ENCODE measurements at regions not wholly inside any gene's neighbourhood (a gene's known extent, or its start where the extent isn't known, plus 50 kb on each side); places are given as distances from the start of the nearest gene placed in this dataset.

- no peak for DNase-seq (ENCODE audit: low spot score)
Observed at GRCh38 chr7:84821671-84822534, 365.0 kb downstream of the SEMA3D start.

- DNase-seq (ENCODE audit: low spot score), result no peak
Observed at GRCh38 chr7:84820481-84820880, 366.4 kb downstream of the SEMA3D start.

DNA sequence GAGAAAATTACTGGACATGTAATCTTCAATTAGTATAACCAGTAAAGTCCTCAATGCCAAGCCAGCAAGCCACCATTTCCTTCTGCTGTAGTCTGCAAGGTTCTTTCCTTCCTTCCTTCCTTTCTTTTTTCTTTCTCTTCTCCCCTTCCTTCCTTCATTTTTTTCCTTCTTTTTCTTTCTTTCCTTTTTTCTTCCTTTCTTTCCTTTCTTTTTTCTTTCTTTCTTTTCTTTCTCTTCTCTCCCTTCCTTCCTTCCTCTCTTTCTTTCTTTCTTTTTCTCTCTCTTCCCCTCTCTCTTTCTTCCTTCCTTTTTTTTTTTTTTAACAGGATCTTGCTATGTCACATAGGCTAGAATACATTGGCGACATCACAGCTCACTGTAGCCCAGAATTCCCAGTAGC is 369.8 kb downstream of the SEMA3D start:
- DNase-seq (ENCODE audit: low spot score), result no peak

- no peak for DNase-seq (ENCODE audit: low spot score)
Observed at GRCh38 chr7:84813376-84813775, 373.5 kb downstream of the SEMA3D start.

DNA sequence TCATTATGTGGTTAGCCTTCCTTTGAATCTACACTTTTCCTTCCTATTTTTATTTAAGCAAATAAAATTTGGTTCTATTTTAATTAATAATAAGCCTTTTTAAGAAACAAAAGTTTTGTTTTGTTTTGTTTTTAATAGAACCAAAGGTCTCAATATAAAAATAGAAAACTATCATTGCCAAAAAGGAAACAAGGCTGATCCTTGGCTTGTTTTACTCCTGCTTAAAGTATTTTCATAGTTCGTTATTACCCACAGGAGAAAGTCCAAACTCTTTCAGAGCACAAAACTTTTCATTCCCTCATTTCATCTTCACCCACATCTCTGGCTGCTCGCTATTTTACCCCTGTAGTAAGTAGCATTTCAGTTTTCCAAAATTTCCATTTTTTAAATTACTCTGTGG is 374.8 kb downstream of the SEMA3D start:
- no peak for DNase-seq (ENCODE audit: low spot score)

DNA sequence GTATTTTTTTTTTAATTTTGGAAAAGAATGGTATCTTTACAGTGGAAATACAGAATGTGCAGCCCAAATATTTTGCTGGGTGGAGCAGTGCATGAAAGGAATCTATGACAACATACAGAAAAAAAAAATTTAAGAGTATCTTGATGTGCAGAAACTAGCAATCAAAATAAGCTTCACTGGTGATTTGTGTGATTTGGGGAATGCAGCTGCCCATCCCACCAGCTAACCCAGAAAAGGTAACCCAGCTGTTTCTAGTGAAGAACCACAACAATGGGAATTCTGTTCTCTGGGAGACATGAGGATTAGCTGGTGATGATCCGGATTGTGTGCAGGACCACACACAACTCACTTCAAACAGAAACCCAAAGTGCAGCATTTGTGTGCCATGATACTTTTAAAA is 375.5 kb downstream of the SEMA3D start:
- DNase-seq (ENCODE audit: low spot score), result no peak

DNA sequence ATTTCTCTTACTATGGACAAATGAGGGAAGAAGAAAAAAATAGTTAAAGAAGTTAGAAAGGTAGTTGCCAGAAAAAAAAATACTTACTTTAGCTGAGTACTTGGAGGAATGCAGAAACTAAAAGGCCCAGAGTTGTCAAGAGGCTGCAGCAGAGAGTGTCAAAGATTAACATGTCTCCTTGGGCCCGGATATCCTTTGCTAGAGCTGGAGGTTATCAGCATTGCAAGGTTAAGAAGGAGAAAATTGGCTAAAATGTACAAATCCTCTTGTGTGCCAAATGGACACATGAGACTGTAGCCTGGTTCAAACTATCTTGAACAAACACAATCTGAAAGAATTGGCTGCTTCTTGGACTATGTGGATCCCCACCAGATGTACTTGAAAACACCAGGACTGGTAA is 377.0 kb downstream of the SEMA3D start:
- DNase-seq (ENCODE audit: low spot score), result no peak

DNA sequence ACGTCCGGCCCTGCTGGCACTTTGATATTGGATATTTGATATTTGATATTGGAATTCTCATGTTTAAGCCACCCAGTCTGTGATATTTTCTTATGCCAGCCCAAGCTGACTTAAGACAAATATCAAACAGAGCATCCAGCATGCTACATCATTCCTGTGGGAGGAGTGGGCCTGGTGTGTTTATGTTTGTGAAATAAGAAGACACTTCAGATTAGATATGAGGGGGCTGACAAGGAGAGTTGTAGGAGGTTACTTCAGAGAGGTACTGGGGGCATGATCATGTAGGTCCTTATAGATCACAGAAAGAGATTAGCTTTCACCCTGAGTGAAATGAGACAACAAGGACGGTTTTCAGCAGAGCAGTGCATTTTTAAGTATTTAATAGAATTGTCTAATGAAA is 382.9 kb downstream of the SEMA3D start:
- no peak for DNase-seq (ENCODE audit: low spot score)

- no peak for DNase-seq (ENCODE audit: low spot score)
Observed at GRCh38 chr7:84801396-84801795, 385.5 kb downstream of the SEMA3D start.

DNA sequence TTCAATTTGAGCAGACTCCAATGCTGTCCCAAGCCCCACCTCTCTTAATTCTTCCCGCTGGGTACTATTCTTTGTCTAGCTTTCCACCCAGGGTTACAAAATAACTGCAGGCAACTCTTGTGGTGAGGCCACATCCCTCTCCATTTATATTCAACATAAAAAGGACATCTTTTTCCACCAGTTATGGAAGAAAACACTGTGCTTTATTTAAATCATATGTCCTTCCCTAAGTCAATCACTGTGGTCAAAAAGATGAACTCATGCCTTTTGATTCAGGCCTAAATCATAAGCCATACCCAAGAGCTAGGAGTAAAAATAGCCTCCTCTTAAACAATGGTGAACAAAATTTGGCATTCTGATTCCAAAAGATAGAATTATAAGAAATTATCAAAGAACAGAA is 386.0 kb downstream of the SEMA3D start:
- DNase-seq (ENCODE audit: low spot score), result no peak

GRCh38 chr7:84799106-84799505 is 387.8 kb downstream of the SEMA3D start:
- no peak for DNase-seq (ENCODE audit: low spot score)

- DNase-seq (ENCODE audit: low spot score), result no peak
Observed at GRCh38 chr7:84792231-84792893, 394.5 kb downstream of the SEMA3D start.

DNA sequence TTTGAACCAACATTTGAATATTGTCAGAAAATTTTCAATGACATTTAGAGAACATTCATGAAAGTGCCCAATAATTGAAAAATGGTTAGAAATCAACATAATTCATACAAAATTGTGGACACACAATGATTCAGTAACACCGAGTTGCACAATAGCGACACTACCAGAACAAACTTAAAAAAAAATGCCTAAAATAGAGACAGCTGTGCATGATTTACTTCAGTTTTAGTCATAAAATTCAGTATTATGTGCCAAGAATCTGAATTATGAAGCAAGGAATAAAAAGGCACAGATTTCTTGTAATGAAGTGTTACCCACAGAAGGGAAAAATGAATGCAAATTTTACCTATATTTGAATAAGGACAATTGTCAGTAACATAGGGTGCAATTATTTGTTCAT is 396.0 kb downstream of the SEMA3D start:
- DNase-seq (ENCODE audit: low spot score), result peak; percentile 21

DNA sequence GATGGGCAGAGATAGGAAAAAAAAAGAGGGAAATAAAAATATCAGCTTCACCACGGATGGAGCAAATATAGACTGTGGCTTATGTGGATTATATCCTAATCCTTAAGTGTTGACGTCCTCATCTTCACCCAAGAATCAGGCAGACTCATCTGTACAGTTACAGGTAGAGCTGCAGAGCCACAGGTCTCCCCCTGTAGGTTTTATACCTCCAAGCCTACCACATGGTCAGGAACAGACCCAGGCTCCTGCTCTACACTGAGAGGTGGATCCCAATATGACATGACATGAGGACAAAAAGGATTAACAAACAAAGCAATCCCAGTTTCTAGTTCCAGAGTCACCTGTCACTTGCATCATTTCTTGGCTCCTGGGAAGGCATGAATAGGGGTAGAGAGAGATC is 400.8 kb downstream of the SEMA3D start:
- no peak for DNase-seq (ENCODE audit: low spot score)

DNA sequence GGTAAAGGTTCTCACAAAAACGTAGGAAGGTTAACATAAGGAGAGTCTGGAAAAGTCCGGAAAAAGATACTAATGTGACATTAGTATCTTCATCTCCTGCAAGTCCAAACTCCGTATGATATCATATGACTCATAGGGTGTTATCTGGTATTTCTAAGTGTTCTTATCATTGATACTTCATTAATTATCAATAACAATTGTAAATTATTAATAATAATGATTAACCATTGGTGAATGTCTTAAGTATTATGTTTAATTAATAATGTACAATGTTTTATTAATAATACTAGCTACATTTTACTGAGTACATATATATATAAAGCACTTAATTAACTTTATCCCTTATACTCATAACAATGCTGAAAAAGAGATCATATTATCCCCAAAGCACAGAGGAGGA is 402.4 kb downstream of the SEMA3D start:
- no peak for DNase-seq (ENCODE audit: low spot score)

- no peak for DNase-seq (ENCODE audit: low spot score)
Observed at GRCh38 chr7:84783141-84783778, 403.6 kb downstream of the SEMA3D start.

DNA sequence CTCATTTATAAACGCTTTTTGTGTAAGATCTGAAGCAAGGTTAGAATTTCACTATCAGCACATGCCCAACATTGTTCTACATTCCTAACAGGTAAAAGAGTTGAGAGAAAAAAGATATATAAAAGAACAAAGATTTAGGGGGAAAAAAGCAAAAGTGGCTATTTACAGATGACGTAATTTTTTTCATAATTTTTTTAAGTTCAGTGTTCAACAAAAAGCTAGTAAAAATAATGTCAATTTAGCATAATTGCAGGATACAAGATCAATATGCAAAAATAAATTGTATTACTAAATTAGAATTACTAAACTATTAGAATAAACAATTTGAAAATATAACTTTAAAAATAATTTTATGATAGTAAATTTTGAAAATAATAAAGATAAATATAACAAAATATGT is 405.0 kb downstream of the SEMA3D start:
- DNase-seq (ENCODE audit: low spot score), result no peak

GRCh38 chr7:84780158-84781124 is 406.4 kb downstream of the SEMA3D start:
- no peak for DNase-seq (ENCODE audit: low spot score)

DNA sequence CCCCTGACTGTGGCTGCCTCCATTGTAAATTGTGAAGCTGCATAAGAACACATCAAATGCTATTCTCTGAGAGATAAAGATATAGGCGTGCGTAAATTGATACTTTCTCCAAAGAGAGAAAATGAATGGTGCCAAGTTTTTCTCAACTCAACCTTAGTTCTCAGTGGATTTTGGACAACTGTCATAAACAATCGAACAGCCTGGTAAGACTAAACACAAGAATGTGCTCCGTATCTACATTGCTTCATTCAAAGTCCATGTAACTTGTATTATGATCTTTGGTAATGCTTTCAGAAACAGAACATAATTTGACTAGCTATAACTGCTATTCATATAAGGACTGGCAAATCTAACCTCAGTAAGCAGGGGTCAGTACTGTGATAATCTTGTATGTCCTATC is 429.1 kb downstream of the SEMA3D start:
- DNase-seq (ENCODE audit: low spot score), result no peak

GRCh38 chr7:84746353-84746752 is 440.5 kb downstream of the SEMA3D start:
- DNase-seq (ENCODE audit: low spot score), result peak; percentile 67

- peak; percentile 21 for DNase-seq (ENCODE audit: low spot score)
Observed at GRCh38 chr7:84744385-84744784, 442.5 kb downstream of the SEMA3D start.

GRCh38 chr7:84738583-84739150 is 448.2 kb downstream of the SEMA3D start:
- no peak for DNase-seq (ENCODE audit: low spot score)
